ENCODE measurements at regions not wholly inside any gene's neighbourhood (a gene's known extent, or its start where the extent isn't known, plus 50 kb on each side); places are given as distances from the start of the nearest gene placed in this dataset.

DNA sequence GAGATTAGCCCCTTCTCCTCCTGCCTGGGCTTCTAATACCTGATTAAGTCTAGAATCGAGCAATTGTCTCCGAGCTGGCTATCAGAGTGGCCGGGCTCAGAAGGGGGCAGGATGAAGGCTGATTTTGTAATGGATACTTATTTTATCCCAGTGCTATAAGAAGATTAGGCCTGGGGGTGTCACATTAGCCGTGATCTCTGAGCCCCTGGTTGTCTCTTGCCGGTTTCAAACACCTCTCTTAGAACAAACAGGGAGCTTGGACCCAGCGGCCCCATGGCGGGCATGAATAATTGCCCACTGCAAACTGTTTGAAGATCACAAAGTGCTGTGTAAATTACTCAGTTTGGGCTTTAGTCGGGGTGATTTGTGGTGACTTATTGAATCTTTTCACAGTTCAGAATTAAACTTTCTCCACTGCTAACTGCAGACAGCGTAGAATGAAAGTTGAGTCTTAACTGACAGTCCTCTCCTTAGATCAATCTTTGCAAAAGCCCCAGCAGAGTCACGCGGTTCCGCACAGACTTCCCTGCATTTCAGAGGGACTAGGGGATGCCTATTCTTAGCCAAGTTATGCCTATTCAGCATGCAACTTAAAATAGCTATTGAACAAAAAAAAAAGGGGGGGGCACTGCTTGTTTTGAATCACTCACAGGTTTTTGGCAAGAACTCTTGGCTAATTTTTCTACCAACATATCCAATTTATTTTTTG lies 200.6 kb upstream of the IRX1 start:
- H3K79me2 ChIP-seq (ENCODE audit: control insufficient read depth, insufficient read depth, low read length), result no peaks in the 10 kb centered on the region
- H4K20me1 ChIP-seq (ENCODE audit: control insufficient read depth, extremely low read depth, insufficient read depth, low read length), result no peaks in the 10 kb centered on the region
- no peaks in the 10 kb centered on the region for H3K36me3 ChIP-seq (ENCODE audit: control insufficient read depth, insufficient read depth, low read length)
- no peak overlapping the region for H3K27ac ChIP-seq (ENCODE audit: insufficient read depth, low read length)
- H3K9ac ChIP-seq (ENCODE audit: insufficient read depth, low read length), result no peak overlapping the region
- no peaks in the 10 kb centered on the region for H3K27me3 ChIP-seq (ENCODE audit: control insufficient read depth, insufficient read depth, low read length)
- H3K4me1 ChIP-seq (ENCODE audit: control insufficient read depth, extremely low read depth, insufficient read depth, low read length), result no peaks in the 10 kb centered on the region
- no peak overlapping the region for H3K4me3 ChIP-seq (replicated peaks in 1 of 4; ENCODE audit: control extremely low read depth in 1 of 4, insufficient read depth in 1 of 4, low read depth in 3 of 4, low read length in 4 of 4)
- TF ChIP-seq, protein P1, sequence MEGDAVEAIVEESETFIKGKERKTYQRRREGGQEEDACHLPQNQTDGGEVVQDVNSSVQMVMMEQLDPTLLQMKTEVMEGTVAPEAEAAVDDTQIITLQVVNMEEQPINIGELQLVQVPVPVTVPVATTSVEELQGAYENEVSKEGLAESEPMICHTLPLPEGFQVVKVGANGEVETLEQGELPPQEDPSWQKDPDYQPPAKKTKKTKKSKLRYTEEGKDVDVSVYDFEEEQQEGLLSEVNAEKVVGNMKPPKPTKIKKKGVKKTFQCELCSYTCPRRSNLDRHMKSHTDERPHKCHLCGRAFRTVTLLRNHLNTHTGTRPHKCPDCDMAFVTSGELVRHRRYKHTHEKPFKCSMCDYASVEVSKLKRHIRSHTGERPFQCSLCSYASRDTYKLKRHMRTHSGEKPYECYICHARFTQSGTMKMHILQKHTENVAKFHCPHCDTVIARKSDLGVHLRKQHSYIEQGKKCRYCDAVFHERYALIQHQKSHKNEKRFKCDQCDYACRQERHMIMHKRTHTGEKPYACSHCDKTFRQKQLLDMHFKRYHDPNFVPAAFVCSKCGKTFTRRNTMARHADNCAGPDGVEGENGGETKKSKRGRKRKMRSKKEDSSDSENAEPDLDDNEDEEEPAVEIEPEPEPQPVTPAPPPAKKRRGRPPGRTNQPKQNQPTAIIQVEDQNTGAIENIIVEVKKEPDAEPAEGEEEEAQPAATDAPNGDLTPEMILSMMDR (conservative IDR thresholded peaks at IDR 0.05 in 1 of 2, IDR thresholded peaks at IDR 0.05 in 1 of 2; ENCODE audit: low read depth in 1 of 2, low read length in 2 of 2), result no peak
- TF ChIP-seq EZH2 (IDR thresholded peaks at IDR 0.05; ENCODE audit: low read length, missing control alignments), result no peak
- H2AFZ ChIP-seq (ENCODE audit: low read length), result no peak overlapping the region
- H3K4me2 ChIP-seq (ENCODE audit: extremely low read depth, insufficient read depth, low read length), result no peak overlapping the region
- DNase-seq (ENCODE audit: low read depth in 2 of 2), result no peak
- H3K9me3 ChIP-seq (ENCODE audit: control insufficient read depth, insufficient read depth, low read depth, low read length), result no peaks in the 10 kb centered on the region

DNA sequence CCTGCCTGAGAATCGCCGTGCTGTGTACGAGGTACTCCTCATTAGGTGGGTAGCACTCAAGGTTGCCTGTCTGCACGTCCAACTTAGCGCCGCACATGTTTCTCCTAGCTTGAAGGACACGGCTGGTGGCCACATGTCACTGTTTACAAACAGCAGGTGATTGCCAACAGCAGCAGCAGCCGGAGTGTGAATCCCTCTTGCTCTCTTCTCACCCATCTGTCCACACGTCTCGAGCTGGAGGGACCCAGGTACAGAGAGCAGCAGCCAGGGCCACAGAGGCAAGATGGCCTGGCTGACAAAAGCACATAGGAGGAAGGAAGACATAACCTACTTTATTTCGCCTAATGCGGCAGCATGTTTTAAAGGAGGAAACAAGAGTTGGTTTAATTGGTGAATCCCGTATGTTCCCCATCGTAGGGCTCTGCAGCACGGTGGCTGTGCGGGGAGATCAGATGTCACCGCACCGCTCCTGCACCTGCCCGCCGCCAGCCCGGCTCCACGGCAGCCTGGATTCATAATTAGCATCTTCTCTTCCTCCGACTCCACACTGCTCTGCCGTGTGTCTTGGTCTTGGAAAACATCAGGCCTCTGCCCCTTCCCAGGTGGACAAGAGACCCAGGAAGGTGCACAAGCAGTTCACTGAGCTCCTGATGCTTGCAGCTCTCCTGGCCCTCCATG lies 201.6 kb upstream of the IRX1 start:
- H3K27me3 ChIP-seq (ENCODE audit: control insufficient read depth, insufficient read depth, low read length), result no peaks in the 10 kb centered on the region
- H3K27ac ChIP-seq (ENCODE audit: insufficient read depth, low read length), result no peak overlapping the region
- H3K4me3 ChIP-seq (replicated peaks in 1 of 4; ENCODE audit: control extremely low read depth in 1 of 4, insufficient read depth in 1 of 4, low read depth in 3 of 4, low read length in 4 of 4), result no peak overlapping the region
- no peak for DNase-seq (ENCODE audit: low read depth in 2 of 2)
- no peaks in the 10 kb centered on the region for H3K36me3 ChIP-seq (ENCODE audit: control insufficient read depth, insufficient read depth, low read length)
- H3K4me2 ChIP-seq (ENCODE audit: extremely low read depth, insufficient read depth, low read length), result no peak overlapping the region
- H3K9me3 ChIP-seq (ENCODE audit: control insufficient read depth, insufficient read depth, low read depth, low read length), result no peaks in the 10 kb centered on the region
- no peak overlapping the region for H3K9ac ChIP-seq (ENCODE audit: insufficient read depth, low read length)
- H2AFZ ChIP-seq (ENCODE audit: low read length), result no peak overlapping the region
- no peaks in the 10 kb centered on the region for H3K79me2 ChIP-seq (ENCODE audit: control insufficient read depth, insufficient read depth, low read length)
- TF ChIP-seq EZH2 (IDR thresholded peaks at IDR 0.05; ENCODE audit: low read length, missing control alignments), result no peak
- TF ChIP-seq, protein P1 (conservative IDR thresholded peaks at IDR 0.05 in 1 of 2, IDR thresholded peaks at IDR 0.05 in 1 of 2; ENCODE audit: low read depth in 1 of 2, low read length in 2 of 2), result no peak
- H4K20me1 ChIP-seq (ENCODE audit: control insufficient read depth, extremely low read depth, insufficient read depth, low read length), result no peaks in the 10 kb centered on the region
- H3K4me1 ChIP-seq (ENCODE audit: control insufficient read depth, extremely low read depth, insufficient read depth, low read length), result no peaks in the 10 kb centered on the region

GRCh38 chr5:3393122-3393919 lies 202.3 kb upstream of the IRX1 start:
- no peaks in the 10 kb centered on the region for H3K36me3 ChIP-seq (ENCODE audit: control insufficient read depth, insufficient read depth, low read length)
- H2AFZ ChIP-seq (ENCODE audit: low read length), result no peak overlapping the region
- H3K9me3 ChIP-seq (ENCODE audit: control insufficient read depth, insufficient read depth, low read depth, low read length), result no peaks in the 10 kb centered on the region
- no peak overlapping the region for H3K4me2 ChIP-seq (ENCODE audit: extremely low read depth, insufficient read depth, low read length)
- H3K27ac ChIP-seq (ENCODE audit: insufficient read depth, low read length), result no peak overlapping the region
- no peak overlapping the region for H3K4me3 ChIP-seq (replicated peaks in 1 of 4; ENCODE audit: control extremely low read depth in 1 of 4, insufficient read depth in 1 of 4, low read depth in 3 of 4, low read length in 4 of 4)
- no peaks in the 10 kb centered on the region for H3K4me1 ChIP-seq (ENCODE audit: control insufficient read depth, extremely low read depth, insufficient read depth, low read length)
- no peaks in the 10 kb centered on the region for H3K27me3 ChIP-seq (ENCODE audit: control insufficient read depth, insufficient read depth, low read length)
- DNase-seq (ENCODE audit: low read depth in 2 of 2), result no peak
- no peaks in the 10 kb centered on the region for H4K20me1 ChIP-seq (ENCODE audit: control insufficient read depth, extremely low read depth, insufficient read depth, low read length)
- no peak overlapping the region for H3K9ac ChIP-seq (ENCODE audit: insufficient read depth, low read length)
- no peaks in the 10 kb centered on the region for H3K79me2 ChIP-seq (ENCODE audit: control insufficient read depth, insufficient read depth, low read length)
- no peak for TF ChIP-seq EZH2 (IDR thresholded peaks at IDR 0.05; ENCODE audit: low read length, missing control alignments)
- TF ChIP-seq, protein P1 (conservative IDR thresholded peaks at IDR 0.05 in 1 of 2, IDR thresholded peaks at IDR 0.05 in 1 of 2; ENCODE audit: low read depth in 1 of 2, low read length in 2 of 2), result no peak
